Stimulated activated effector memory CD8-positive, alpha-beta T cell treated with anti-CD3 and anti-CD28 coated beads, Interleukin-12 subunit alpha, Interleukin-12 subunit beta, amount 100 ng/mL, for 72 hours (primary cell): ENCODE measurements at regions not wholly inside any gene's neighbourhood (a gene's known extent, or its start where the extent isn't known, plus 50 kb on each side); places are given as distances from the start of the nearest gene placed in this dataset.
"Not testable (repeated sequence)": the region's sequence is repeated elsewhere in the genome, so short reads cannot be mapped to it uniquely, and the experiment has no call there.

ENCODE experiments used
- ATAC-seq: fragments of 150-1000 bp; cut with Tn5 transposase; 2 replicates; pipeline ENCODE4 v1.10.0; 2021
- DNase-seq, 2 donors: peaks; one replicate each; pipeline ENCODE4 v3.0.0; 2021 to 2022; ENCODE audit warnings: low spot score in 2 of 2
- H3K27ac Mint-ChIP-seq: one replicate; pipeline ENCODE4 v1.8.0; 2022; ENCODE audit warnings: mild to moderate bottlenecking, mixed read lengths
- H3K36me3 Mint-ChIP-seq: one replicate; pipeline ENCODE4 v1.8.0; 2022; ENCODE audit warnings: mild to moderate bottlenecking, mixed read lengths
- H3K4me1 Mint-ChIP-seq: one replicate; pipeline ENCODE4 v1.8.0; 2022; ENCODE audit warnings: mixed read lengths
- H3K4me3 Mint-ChIP-seq: one replicate; pipeline ENCODE4 v1.8.0; 2022; ENCODE audit warnings: mild to moderate bottlenecking, mixed read lengths
- H3K9me3 Mint-ChIP-seq: one replicate; pipeline ENCODE4 v1.8.0; 2022; ENCODE audit warnings: mixed read lengths

DNA sequence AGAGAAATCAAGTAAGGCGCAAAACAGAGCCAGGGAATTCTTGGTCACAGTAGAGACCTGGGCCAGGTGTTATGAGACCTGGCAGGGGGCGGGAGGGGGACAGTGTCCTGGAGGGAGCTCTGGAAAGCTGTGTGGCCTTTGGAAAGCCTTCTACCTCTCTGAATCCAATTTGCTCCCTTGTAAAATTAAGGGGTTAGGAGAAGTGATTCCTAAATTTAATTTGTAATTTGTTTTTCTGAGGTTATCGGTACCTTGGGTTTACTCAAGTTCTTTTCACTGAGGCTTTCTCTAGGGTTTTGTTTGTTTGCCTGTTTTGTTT lies 920.8 kb downstream of the TYW1 start:
- H3K4me1 Mint-ChIP-seq: peaks cover 6% of the 10 kb centered on the region
- no peak overlapping the region for H3K4me3 Mint-ChIP-seq
- H3K27ac Mint-ChIP-seq: no peak overlapping the region
- no peak for DNase-seq
- ATAC-seq: no peak
- no peaks in the 10 kb centered on the region for H3K36me3 Mint-ChIP-seq
- H3K9me3 Mint-ChIP-seq: peaks cover 17% of the 10 kb centered on the region

- H3K36me3 Mint-ChIP-seq: no peaks in the 10 kb centered on the region
- no peak overlapping the region for H3K4me3 Mint-ChIP-seq
- no peak overlapping the region for H3K27ac Mint-ChIP-seq
- ATAC-seq (no peak), DNase-seq (no peak)
- H3K9me3 Mint-ChIP-seq: peaks cover 17% of the 10 kb centered on the region
- peaks cover 6% of the 10 kb centered on the region for H3K4me1 Mint-ChIP-seq
Measured at GRCh38 chr7:67918158-67918557, 921.5 kb downstream of the TYW1 start.

DNA sequence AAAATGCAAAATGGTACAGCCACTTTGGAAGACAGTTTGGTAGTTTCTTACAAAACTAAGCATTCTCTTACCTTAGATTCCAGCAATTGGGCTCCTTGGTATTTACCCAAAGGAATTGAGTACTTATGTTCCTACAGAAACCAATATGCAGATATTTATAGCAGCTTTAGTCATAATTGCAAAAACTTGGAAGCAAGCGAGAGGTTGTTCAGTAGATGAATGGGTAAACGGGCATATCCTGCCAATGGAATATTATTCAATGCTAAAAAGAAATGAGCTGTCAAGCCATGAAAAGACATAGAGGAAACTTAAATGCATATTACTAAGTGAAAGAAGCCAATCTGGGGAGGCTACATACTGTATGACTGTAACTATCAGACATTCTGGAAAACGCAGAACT lies 926.7 kb downstream of the TYW1 start:
- DNase-seq: no peak
- Mint-ChIP-seq H3K9me3 (peaks cover 13% of the 10 kb centered on the region), H3K27ac (no peak overlapping the region), H3K36me3 (no peaks in the 10 kb centered on the region), H3K4me1 (peaks cover under 1% of the 10 kb centered on the region), H3K4me3 (no peak overlapping the region)
- no peak for ATAC-seq

GRCh38 chr7:67928141-67928540 lies 931.5 kb downstream of the TYW1 start:
- ATAC-seq (no peak), DNase-seq (no peak)
- peaks cover 17% of the 10 kb centered on the region for H3K9me3 Mint-ChIP-seq
- no peaks in the 10 kb centered on the region for H3K36me3 Mint-ChIP-seq
- no peak overlapping the region for H3K4me3 Mint-ChIP-seq
- H3K27ac Mint-ChIP-seq: no peak overlapping the region
- H3K4me1 Mint-ChIP-seq: no peaks in the 10 kb centered on the region

DNA sequence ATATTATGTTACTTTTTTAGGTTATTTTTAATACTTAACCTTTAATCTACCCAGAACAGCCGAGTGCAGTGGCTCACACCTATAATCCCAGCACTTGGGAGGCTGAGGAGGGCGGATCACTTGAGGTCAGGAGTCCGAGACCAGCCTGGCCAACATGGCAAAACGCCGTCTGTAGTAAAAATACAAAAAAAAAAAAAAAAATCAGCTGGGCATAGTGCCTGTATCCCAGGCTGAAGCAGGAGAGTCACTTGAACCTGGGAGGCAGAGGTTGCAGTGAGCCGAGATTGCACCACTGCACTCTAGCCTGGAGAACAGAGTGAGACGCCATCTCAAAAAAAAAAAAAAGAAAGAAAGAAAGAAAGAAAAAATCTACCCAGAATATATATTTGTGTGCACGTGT lies 939.8 kb downstream of the TYW1 start:
- not testable (repeated sequence) for H3K4me1 Mint-ChIP-seq, H3K27ac Mint-ChIP-seq, H3K4me3 Mint-ChIP-seq

DNA sequence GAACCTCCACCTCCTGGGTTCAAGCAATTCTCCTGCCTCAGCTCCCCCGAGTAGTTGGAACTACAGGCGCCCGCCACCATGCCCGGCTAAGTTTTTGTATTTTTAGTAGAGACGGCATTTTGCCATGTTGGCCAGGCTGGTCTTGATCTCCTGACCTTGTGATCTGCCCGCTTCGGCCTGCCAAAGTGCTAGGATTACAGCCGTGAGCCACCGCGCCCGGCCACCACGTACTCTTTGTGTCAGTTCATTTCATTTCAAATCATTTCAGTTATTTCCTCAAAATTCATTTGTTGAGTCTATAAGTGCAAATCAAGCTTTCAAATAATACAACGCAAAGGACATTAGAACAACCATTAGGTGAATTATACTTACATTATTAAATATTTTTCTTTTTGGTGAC lies 943.8 kb downstream of the TYW1 start:
- ATAC-seq (no peak), DNase-seq (no peak)
- H3K9me3 Mint-ChIP-seq: peaks cover 8% of the 10 kb centered on the region
- no peak overlapping the region for H3K4me3 Mint-ChIP-seq
- H3K27ac Mint-ChIP-seq: no peak overlapping the region
- H3K4me1 Mint-ChIP-seq: no peaks in the 10 kb centered on the region
- H3K36me3 Mint-ChIP-seq: no peaks in the 10 kb centered on the region

More for the DNA sequence above, 939.8 kb downstream of the TYW1 start:
- not testable (repeated sequence) for DNase-seq, H3K36me3 Mint-ChIP-seq, ATAC-seq, H3K9me3 Mint-ChIP-seq

DNA sequence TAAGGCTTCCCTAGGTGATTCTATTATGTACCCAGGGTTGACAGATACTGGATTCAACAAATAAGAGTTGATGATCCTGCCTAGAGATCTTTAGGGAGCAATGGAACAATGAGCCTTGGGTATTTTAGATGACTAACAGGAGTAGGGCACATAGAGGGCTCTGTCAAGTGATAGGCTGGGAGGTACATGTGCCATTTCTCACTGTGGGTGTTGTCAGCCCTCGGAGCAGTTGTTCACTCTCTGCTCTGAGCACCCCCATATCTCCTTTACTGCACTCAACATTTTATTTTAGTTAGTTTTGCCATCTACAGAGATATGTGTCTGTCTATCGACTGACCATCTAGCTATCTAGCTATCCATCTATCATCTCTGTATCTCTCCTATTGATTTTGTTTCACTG lies 950.6 kb downstream of the TYW1 start:
- Mint-ChIP-seq H3K36me3 (no peaks in the 10 kb centered on the region), H3K4me3 (no peak overlapping the region), H3K27ac (no peak overlapping the region), H3K4me1 (no peaks in the 10 kb centered on the region), H3K9me3 (peaks cover 19% of the 10 kb centered on the region)
- ATAC-seq: no peak
- DNase-seq: no peak

- Mint-ChIP-seq H3K36me3 (no peaks in the 10 kb centered on the region), H3K4me1 (no peaks in the 10 kb centered on the region), H3K9me3 (peaks cover 19% of the 10 kb centered on the region), H3K4me3 (no peak overlapping the region), H3K27ac (no peak overlapping the region)
- no peak for DNase-seq
- ATAC-seq: no peak
Measured at GRCh38 chr7:67947646-67948045, 951.0 kb downstream of the TYW1 start.

- H3K4me1 Mint-ChIP-seq: no peaks in the 10 kb centered on the region
- H3K4me3 Mint-ChIP-seq: no peak overlapping the region
- no peak overlapping the region for H3K27ac Mint-ChIP-seq
- no peaks in the 10 kb centered on the region for H3K36me3 Mint-ChIP-seq
- ATAC-seq: no peak
- no peak for DNase-seq
- H3K9me3 Mint-ChIP-seq: peaks cover 13% of the 10 kb centered on the region
Measured at GRCh38 chr7:67950321-67951083, 953.9 kb downstream of the TYW1 start.

- Mint-ChIP-seq H3K4me3 (no peak overlapping the region), H3K4me1 (no peaks in the 10 kb centered on the region), H3K27ac (no peak overlapping the region), H3K36me3 (no peaks in the 10 kb centered on the region), H3K9me3 (peaks cover 13% of the 10 kb centered on the region)
- ATAC-seq: no peak
- no peak for DNase-seq
Measured at GRCh38 chr7:67955061-67955460, 958.4 kb downstream of the TYW1 start.

DNA sequence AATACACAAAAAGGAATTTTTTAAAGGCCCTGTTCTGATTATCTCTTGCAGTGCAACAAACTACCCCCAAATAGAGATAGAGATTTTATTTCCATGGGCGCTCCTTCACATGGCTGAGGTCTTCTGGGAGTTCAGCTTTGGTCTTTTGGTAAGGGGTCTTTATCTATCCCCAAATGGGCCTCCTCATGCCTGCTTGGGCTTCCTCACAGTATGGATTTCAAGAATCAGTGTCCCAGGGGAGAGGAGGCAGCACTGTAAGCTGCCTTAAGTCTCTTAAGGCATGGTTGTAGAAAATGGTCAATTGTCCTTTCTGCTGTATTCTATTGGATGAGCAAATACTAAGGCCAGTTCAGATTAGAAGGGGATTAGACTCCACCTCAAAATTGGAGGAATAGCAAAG lies 966.2 kb downstream of the TYW1 start:
- H3K27ac Mint-ChIP-seq: no peak overlapping the region
- no peaks in the 10 kb centered on the region for H3K4me1 Mint-ChIP-seq
- H3K36me3 Mint-ChIP-seq: no peaks in the 10 kb centered on the region
- ATAC-seq (no peak), DNase-seq (no peak)
- H3K9me3 Mint-ChIP-seq: peaks cover 11% of the 10 kb centered on the region
- H3K4me3 Mint-ChIP-seq: no peak overlapping the region

DNA sequence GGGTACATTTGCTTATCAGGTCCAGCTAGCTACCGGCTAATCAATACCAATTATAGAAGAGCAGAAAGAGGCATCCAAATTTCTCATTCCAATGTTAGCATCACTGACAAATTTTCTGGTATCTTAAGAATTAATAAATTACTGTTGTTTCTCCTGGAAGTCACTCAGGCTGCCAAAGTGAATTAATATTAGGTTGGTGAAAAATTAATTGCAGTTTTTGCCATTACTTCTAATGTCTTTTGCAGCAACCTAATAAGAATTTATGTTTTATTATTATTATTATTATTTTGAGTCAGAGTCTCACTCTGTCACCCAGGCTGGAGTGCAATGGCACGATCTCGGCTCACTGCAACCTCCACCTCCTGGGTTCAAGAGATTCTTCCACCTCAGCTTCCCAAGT lies 979.9 kb downstream of the TYW1 start:
- DNase-seq: no peak
- Mint-ChIP-seq H3K27ac (no peak overlapping the region), H3K36me3 (no peaks in the 10 kb centered on the region), H3K9me3 (no peaks in the 10 kb centered on the region), H3K4me1 (no peaks in the 10 kb centered on the region), H3K4me3 (no peak overlapping the region)
- ATAC-seq: no peak

DNA sequence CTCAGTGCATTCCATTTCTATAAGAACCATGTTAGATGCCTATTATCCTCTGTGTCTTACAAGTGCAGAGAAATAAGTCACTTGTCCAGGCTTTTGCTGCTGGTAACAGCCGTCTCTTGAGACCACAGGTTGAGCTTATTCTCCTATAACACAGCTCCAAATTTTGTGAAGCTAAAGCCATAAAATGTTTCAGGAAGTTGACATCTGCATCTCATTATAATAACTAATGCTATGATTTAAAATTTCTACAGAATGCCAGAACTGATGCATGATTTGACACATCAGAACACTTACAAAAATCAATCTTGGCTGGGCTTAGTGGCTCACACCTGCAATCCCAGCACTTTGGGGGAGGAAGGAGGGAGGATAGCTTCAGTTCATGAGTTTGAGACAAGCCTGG lies 986.9 kb downstream of the TYW1 start:
- no peaks in the 10 kb centered on the region for H3K4me1 Mint-ChIP-seq
- H3K36me3 Mint-ChIP-seq: no peaks in the 10 kb centered on the region
- no peak for ATAC-seq
- H3K4me3 Mint-ChIP-seq: no peak overlapping the region
- no peak for DNase-seq
- no peak overlapping the region for H3K27ac Mint-ChIP-seq
- peaks cover 6% of the 10 kb centered on the region for H3K9me3 Mint-ChIP-seq

- no peaks in the 10 kb centered on the region for H3K36me3 Mint-ChIP-seq
- H3K27ac Mint-ChIP-seq: no peak overlapping the region
- H3K9me3 Mint-ChIP-seq: peaks cover 6% of the 10 kb centered on the region
- H3K4me3 Mint-ChIP-seq: no peak overlapping the region
- H3K4me1 Mint-ChIP-seq: no peaks in the 10 kb centered on the region
- DNase-seq (no peak), ATAC-seq (no peak)
Measured at GRCh38 chr7:67984326-67984725, 987.7 kb downstream of the TYW1 start.

DNA sequence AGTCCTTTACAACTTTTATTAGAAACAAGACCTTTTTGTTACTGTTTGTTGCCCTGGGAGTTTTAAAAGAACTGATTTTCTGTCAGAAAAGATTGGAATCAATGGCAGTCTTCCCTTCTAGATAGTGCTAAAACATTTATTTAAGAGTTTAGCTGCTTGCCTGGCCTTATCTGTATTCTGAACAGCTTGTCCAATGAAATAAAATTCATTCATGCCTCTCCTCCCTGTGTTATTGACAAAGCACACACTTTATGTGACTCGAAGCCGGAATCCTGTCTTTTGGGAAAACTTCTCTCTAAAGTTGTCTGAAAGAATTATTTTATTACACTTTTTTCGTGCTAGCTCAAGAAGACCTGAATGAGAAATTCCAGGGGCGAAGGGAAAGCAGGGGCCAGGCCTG lies 992.5 kb downstream of the TYW1 start:
- H3K4me1 Mint-ChIP-seq: no peaks in the 10 kb centered on the region
- no peak overlapping the region for H3K27ac Mint-ChIP-seq
- no peak overlapping the region for H3K4me3 Mint-ChIP-seq
- no peaks in the 10 kb centered on the region for H3K36me3 Mint-ChIP-seq
- ATAC-seq (no peak), DNase-seq (no peak)
- peaks cover 4% of the 10 kb centered on the region for H3K9me3 Mint-ChIP-seq

GRCh38 chr7:67990003-67990402 lies 993.4 kb downstream of the TYW1 start:
- no peaks in the 10 kb centered on the region for H3K4me1 Mint-ChIP-seq
- no peak overlapping the region for H3K27ac Mint-ChIP-seq
- ATAC-seq (no peak), DNase-seq (no peak)
- H3K4me3 Mint-ChIP-seq: no peak overlapping the region
- H3K9me3 Mint-ChIP-seq: peaks cover 5% of the 10 kb centered on the region
- H3K36me3 Mint-ChIP-seq: no peaks in the 10 kb centered on the region

GRCh38 chr7:67990716-67991115 lies 994.1 kb downstream of the TYW1 start:
- H3K36me3 Mint-ChIP-seq: no peaks in the 10 kb centered on the region
- no peaks in the 10 kb centered on the region for H3K4me1 Mint-ChIP-seq
- no peak overlapping the region for H3K4me3 Mint-ChIP-seq
- no peak for DNase-seq
- H3K27ac Mint-ChIP-seq: no peak overlapping the region
- peaks cover 5% of the 10 kb centered on the region for H3K9me3 Mint-ChIP-seq
- no peak for ATAC-seq
